SK-N-SH (cell line): ENCODE measurements at regions not wholly inside any gene's neighbourhood (a gene's known extent, or its start where the extent isn't known, plus 50 kb on each side); places are given as distances from the start of the nearest gene placed in this dataset.

Experiments used
- CHD2 ChIP-seq: fragments of 150-350 bp; IDR thresholded peaks from 2 replicates; pipeline ENCODE4 v1.6.1; 2018; ENCODE audit warnings: low read length; ENCODE audit not compliant: partially characterized antibody
- FOSL2 ChIP-seq: IDR thresholded peaks from 2 replicates; pipeline ENCODE4 v1.4.0; 2012; ENCODE audit warnings: low read depth, mild to moderate bottlenecking, moderate library complexity, borderline replicate concordance
- FOXM1 ChIP-seq: IDR thresholded peaks from 2 replicates; pipeline ENCODE4 v1.4.0; 2012; ENCODE audit warnings: low read depth, mild to moderate bottlenecking
- GATA2 ChIP-seq: sonication (generic); formaldehyde crosslinking; IDR thresholded peaks from 2 replicates; pipeline ENCODE4 v1.5.0; 2020; ENCODE audit warnings: mild to moderate bottlenecking, missing genetic modification reagents
- JUND ChIP-seq: IDR thresholded peaks from 2 replicates; pipeline ENCODE4 v1.4.0; 2012
- MEF2A ChIP-seq: IDR thresholded peaks from 2 replicates; pipeline ENCODE4 v1.4.0; 2012; ENCODE audit warnings: low read depth, borderline replicate concordance
- NFIC ChIP-seq: IDR thresholded peaks from 2 replicates; pipeline ENCODE4 v1.4.0; 2012; ENCODE audit warnings: borderline replicate concordance
- PBX3 ChIP-seq: IDR thresholded peaks from 2 replicates; pipeline ENCODE4; 2012
- RAD21 ChIP-seq: IDR thresholded peaks from 2 replicates; pipeline ENCODE4 v1.6.1; 2012; ENCODE audit warnings: mild to moderate bottlenecking, low read length
- RXRA ChIP-seq: IDR thresholded peaks from 2 replicates; pipeline ENCODE4 v1.4.0; 2012; ENCODE audit warnings: low read depth, mild to moderate bottlenecking, borderline replicate concordance
- TCF12 ChIP-seq: IDR thresholded peaks from 2 replicates; pipeline ENCODE4 v1.4.0; 2012
- TEAD4 ChIP-seq: IDR thresholded peaks from 2 replicates; pipeline ENCODE4 v1.4.0; 2012; ENCODE audit warnings: mild to moderate bottlenecking, borderline replicate concordance; ENCODE audit not compliant: insufficient read depth
- USF1 ChIP-seq: IDR thresholded peaks from 2 replicates; pipeline ENCODE4 v1.4.0; 2012; ENCODE audit warnings: low read depth, borderline replicate concordance
- YY1 ChIP-seq: IDR thresholded peaks from 2 replicates; pipeline ENCODE4 v1.4.0; 2012; ENCODE audit warnings: low read depth, mild to moderate bottlenecking
- TF ChIP-seq, protein P1 (sequence below): fragments of 200-600 bp; sonication (generic); IDR thresholded peaks from 2 replicates; pipeline ENCODE4 v1.6.1; 2017; ENCODE audit warnings: antibody characterized with exemption, mild to moderate bottlenecking, moderate library complexity
- TF ChIP-seq, protein P2 (sequence below): IDR thresholded peaks from 2 replicates; pipeline ENCODE4 v1.4.0; 2012; ENCODE audit warnings: low read depth
- TF ChIP-seq, protein P3 (sequence below): IDR thresholded peaks from 2 replicates; pipeline ENCODE4 v1.4.0; 2012; ENCODE audit warnings: low read depth, borderline replicate concordance
- TF ChIP-seq, protein P4 (sequence below): fragments of 150-350 bp; IDR thresholded peaks from 2 replicates; pipeline ENCODE4 v1.6.1; 2017; ENCODE audit warnings: antibody characterized with exemption, low read length, low read depth, borderline replicate concordance

DNA sequence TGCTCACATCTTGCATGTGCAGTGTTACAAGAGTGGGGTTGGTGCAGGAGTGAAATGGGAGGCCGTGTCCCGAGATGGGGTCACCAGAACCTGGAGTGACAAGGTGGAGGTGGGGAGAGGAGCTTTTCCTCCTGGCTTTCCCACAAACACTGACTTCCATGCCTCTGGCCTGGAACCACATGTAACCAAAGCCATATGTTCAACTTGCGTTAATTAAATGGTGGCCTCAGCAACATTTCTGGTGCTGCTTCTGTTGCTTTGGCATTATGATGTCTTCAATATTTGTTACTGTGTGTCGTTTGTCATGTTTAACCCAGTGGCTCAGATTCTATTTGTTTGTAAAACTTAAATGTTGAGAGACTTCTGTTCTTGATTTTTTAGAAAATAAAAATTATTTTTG is 110.2 kb downstream of the VCPKMT start (continued):
- TF ChIP-seq GATA2 (CRISPR knock-in tag) (0 out of 2 replicates have a peak, but pooled peaks have one; percentile 20), MEF2A (no peak), PBX3 (no peak), JUND (no peak), RAD21 (peak; percentile 26; the same call in 1 of the 2 replicates), NFIC (no peak), RXRA (no peak), FOSL2 (no peak), FOXM1 (no peak), CHD2 (peak; percentile 79), YY1 (no peak), TCF12 (peak; percentile 39; the same call in 1 of the 2 replicates), USF1 (no peak), TEAD4 (no peak)
- TF ChIP-seq, protein P1, sequence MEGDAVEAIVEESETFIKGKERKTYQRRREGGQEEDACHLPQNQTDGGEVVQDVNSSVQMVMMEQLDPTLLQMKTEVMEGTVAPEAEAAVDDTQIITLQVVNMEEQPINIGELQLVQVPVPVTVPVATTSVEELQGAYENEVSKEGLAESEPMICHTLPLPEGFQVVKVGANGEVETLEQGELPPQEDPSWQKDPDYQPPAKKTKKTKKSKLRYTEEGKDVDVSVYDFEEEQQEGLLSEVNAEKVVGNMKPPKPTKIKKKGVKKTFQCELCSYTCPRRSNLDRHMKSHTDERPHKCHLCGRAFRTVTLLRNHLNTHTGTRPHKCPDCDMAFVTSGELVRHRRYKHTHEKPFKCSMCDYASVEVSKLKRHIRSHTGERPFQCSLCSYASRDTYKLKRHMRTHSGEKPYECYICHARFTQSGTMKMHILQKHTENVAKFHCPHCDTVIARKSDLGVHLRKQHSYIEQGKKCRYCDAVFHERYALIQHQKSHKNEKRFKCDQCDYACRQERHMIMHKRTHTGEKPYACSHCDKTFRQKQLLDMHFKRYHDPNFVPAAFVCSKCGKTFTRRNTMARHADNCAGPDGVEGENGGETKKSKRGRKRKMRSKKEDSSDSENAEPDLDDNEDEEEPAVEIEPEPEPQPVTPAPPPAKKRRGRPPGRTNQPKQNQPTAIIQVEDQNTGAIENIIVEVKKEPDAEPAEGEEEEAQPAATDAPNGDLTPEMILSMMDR, result no peak
- TF ChIP-seq, protein P2, sequence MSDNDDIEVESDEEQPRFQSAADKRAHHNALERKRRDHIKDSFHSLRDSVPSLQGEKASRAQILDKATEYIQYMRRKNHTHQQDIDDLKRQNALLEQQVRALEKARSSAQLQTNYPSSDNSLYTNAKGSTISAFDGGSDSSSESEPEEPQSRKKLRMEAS, result no peak
- TF ChIP-seq, protein P3, sequence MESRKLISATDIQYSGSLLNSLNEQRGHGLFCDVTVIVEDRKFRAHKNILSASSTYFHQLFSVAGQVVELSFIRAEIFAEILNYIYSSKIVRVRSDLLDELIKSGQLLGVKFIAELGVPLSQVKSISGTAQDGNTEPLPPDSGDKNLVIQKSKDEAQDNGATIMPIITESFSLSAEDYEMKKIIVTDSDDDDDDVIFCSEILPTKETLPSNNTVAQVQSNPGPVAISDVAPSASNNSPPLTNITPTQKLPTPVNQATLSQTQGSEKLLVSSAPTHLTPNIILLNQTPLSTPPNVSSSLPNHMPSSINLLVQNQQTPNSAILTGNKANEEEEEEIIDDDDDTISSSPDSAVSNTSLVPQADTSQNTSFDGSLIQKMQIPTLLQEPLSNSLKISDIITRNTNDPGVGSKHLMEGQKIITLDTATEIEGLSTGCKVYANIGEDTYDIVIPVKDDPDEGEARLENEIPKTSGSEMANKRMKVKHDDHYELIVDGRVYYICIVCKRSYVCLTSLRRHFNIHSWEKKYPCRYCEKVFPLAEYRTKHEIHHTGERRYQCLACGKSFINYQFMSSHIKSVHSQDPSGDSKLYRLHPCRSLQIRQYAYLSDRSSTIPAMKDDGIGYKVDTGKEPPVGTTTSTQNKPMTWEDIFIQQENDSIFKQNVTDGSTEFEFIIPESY, result no peak
- TF ChIP-seq, protein P4, sequence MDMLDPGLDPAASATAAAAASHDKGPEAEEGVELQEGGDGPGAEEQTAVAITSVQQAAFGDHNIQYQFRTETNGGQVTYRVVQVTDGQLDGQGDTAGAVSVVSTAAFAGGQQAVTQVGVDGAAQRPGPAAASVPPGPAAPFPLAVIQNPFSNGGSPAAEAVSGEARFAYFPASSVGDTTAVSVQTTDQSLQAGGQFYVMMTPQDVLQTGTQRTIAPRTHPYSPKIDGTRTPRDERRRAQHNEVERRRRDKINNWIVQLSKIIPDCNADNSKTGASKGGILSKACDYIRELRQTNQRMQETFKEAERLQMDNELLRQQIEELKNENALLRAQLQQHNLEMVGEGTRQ, result no peak
